ENCODE measurements at regions not wholly inside any gene's neighbourhood (a gene's known extent, or its start where the extent isn't known, plus 50 kb on each side); places are given as distances from the start of the nearest gene placed in this dataset.

- DNase-seq: no peak
- Histone ChIP-seq H3K27me3 (no peaks in the 10 kb centered on the region), H3K4me1 (no peaks in the 10 kb centered on the region), H3K27ac (no peak overlapping the region), H3K36me3 (no peaks in the 10 kb centered on the region), H3K9me3 (no peaks in the 10 kb centered on the region), H3K4me3 (replicated peaks in 1 of 3) (no peak overlapping the region)
- intact Hi-C loops (cut with DNase I): no loop called here
- TF ChIP-seq, protein P1, sequence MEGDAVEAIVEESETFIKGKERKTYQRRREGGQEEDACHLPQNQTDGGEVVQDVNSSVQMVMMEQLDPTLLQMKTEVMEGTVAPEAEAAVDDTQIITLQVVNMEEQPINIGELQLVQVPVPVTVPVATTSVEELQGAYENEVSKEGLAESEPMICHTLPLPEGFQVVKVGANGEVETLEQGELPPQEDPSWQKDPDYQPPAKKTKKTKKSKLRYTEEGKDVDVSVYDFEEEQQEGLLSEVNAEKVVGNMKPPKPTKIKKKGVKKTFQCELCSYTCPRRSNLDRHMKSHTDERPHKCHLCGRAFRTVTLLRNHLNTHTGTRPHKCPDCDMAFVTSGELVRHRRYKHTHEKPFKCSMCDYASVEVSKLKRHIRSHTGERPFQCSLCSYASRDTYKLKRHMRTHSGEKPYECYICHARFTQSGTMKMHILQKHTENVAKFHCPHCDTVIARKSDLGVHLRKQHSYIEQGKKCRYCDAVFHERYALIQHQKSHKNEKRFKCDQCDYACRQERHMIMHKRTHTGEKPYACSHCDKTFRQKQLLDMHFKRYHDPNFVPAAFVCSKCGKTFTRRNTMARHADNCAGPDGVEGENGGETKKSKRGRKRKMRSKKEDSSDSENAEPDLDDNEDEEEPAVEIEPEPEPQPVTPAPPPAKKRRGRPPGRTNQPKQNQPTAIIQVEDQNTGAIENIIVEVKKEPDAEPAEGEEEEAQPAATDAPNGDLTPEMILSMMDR (IDR thresholded peaks at IDR 0.05): no peak
- TF ChIP-seq POLR2A (IDR thresholded peaks at IDR 0.05): no peak
- WGBS, 2 donors: 71 to 91% methylated on average over 1 of the region's 1 CpG
Measured at GRCh38 chr18:28334516-28334915, 157.6 kb upstream of the CDH2 start.

GRCh38 chr18:28332071-28332470, 155.1 kb upstream of the CDH2 start:
- H3K36me3 ChIP-seq: no peaks in the 10 kb centered on the region
- 71 to 82% methylated on average over 3 of the region's 3 CpGs for WGBS, 2 donors
- no peak for TF ChIP-seq POLR2A (IDR thresholded peaks at IDR 0.05)
- TF ChIP-seq, protein P1 (IDR thresholded peaks at IDR 0.05): no peak
- H3K4me3 ChIP-seq (replicated peaks in 1 of 3): no peak overlapping the region
- intact Hi-C loops (cut with DNase I): no loop called here
- DNase-seq: no peak
- no peaks in the 10 kb centered on the region for H3K4me1 ChIP-seq
- no peaks in the 10 kb centered on the region for H3K27me3 ChIP-seq
- H3K9me3 ChIP-seq: no peaks in the 10 kb centered on the region
- no peak overlapping the region for H3K27ac ChIP-seq

GRCh38 chr18:28331551-28331950, 154.6 kb upstream of the CDH2 start:
- intact Hi-C loops (cut with DNase I): no loop called here
- Histone ChIP-seq H3K4me1 (no peaks in the 10 kb centered on the region), H3K27ac (no peak overlapping the region), H3K9me3 (no peaks in the 10 kb centered on the region), H3K27me3 (no peaks in the 10 kb centered on the region), H3K36me3 (no peaks in the 10 kb centered on the region), H3K4me3 (replicated peaks in 1 of 3) (no peak overlapping the region)
- DNase-seq: no peak
- TF ChIP-seq POLR2A (IDR thresholded peaks at IDR 0.05): no peak
- TF ChIP-seq, protein P1 (IDR thresholded peaks at IDR 0.05): no peak
- WGBS, 2 donors: 59 to 61% methylated on average over 4 of the region's 4 CpGs

DNA sequence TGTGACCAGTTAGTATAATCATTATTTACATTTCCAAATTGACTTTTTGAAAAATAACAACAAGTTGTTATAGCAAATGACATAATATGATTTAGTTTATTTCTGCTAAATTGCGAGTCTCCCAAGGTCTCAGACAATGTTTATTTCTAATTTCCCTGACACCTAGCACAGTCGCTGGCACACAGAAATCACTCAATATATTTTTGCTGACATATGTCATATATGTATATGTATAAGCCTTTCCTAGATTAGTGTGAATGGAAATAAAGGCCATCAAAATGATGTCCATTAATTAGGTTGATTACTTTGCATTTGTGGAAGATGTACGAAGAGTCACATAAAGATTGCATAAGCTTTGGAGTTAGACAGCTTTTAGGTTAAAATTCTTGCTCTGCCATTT, 136.7 kb upstream of the CDH2 start:
- no peak for DNase-seq
- Histone ChIP-seq H3K4me3 (replicated peaks in 1 of 3) (no peak overlapping the region), H3K36me3 (no peaks in the 10 kb centered on the region), H3K27ac (no peak overlapping the region), H3K4me1 (no peaks in the 10 kb centered on the region), H3K9me3 (no peaks in the 10 kb centered on the region), H3K27me3 (no peaks in the 10 kb centered on the region)
- intact Hi-C loops (cut with DNase I): no loop called here
- TF ChIP-seq POLR2A (IDR thresholded peaks at IDR 0.05): no peak
- TF ChIP-seq, protein P1 (IDR thresholded peaks at IDR 0.05): no peak
- 85 to 86% methylated on average over 3 of the region's 3 CpGs for whole genome bisulfite sequencing, 2 donors

DNA sequence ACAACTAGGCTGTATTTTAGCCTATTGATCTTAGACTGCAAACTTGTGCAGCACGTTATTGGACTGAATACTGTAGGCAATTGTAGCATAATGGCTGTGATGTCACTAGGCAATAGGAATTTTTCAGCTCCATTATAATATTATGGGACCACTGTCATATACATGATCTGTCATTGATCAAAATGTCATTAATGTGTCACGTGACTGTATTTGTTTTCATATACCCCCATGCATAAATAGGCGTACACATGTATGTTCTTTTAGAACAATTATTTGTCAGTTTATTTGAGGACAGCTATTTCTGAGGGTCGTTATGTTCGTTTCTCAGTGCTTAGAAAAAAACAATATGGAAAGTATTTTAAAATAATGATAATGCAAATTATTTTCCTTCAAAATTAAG, 111.9 kb upstream of the CDH2 start:
- WGBS, 2 donors: 83 to 87% methylated on average over 5 of the region's 5 CpGs
- no peaks in the 10 kb centered on the region for H3K4me1 ChIP-seq

More for the DNA sequence above, 111.9 kb upstream of the CDH2 start:
- intact Hi-C loops (cut with DNase I): no loop called here
- H3K9me3 ChIP-seq: no peaks in the 10 kb centered on the region
- H3K27ac ChIP-seq: no peak overlapping the region
- no peak for TF ChIP-seq POLR2A (IDR thresholded peaks at IDR 0.05)
- TF ChIP-seq, protein P1 (IDR thresholded peaks at IDR 0.05): no peak
- no peaks in the 10 kb centered on the region for H3K36me3 ChIP-seq
- H3K4me3 ChIP-seq (replicated peaks in 1 of 3): no peak overlapping the region
- no peak for DNase-seq
- no peaks in the 10 kb centered on the region for H3K27me3 ChIP-seq
